ENCODE measurements at regions not wholly inside any gene's neighbourhood (a gene's known extent, or its start where the extent isn't known, plus 50 kb on each side); places are given as distances from the start of the nearest gene placed in this dataset.

DNA sequence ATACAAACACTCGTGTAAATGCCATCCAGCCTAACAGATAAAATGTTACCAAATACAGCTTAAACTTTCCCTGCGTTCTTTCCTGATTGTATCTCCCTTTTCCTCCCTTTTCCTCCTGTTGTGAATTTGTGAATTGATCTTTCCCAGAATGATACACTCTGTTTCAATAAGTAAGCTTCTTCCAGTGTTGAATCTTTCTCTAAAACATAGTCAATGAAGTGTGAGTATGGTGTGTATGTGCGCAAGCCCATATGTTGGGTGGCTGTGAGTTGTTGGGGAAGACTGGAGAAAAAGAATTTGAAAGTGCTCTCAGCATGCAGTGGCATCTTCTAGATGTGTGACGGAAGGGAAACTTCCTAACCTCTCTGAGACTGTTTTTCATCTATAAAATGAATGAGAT lies 143.1 kb upstream of the KLF4 start:
- TF ChIP-seq, protein P1, sequence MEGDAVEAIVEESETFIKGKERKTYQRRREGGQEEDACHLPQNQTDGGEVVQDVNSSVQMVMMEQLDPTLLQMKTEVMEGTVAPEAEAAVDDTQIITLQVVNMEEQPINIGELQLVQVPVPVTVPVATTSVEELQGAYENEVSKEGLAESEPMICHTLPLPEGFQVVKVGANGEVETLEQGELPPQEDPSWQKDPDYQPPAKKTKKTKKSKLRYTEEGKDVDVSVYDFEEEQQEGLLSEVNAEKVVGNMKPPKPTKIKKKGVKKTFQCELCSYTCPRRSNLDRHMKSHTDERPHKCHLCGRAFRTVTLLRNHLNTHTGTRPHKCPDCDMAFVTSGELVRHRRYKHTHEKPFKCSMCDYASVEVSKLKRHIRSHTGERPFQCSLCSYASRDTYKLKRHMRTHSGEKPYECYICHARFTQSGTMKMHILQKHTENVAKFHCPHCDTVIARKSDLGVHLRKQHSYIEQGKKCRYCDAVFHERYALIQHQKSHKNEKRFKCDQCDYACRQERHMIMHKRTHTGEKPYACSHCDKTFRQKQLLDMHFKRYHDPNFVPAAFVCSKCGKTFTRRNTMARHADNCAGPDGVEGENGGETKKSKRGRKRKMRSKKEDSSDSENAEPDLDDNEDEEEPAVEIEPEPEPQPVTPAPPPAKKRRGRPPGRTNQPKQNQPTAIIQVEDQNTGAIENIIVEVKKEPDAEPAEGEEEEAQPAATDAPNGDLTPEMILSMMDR (IDR thresholded peaks at IDR 0.05), result no peak
- TF ChIP-seq POLR2A (IDR thresholded peaks at IDR 0.05), result no peak

Measured in transverse colon (tissue), 3 donors.